ENCODE measurements at regions not wholly inside any gene's neighbourhood (a gene's known extent, or its start where the extent isn't known, plus 50 kb on each side); places are given as distances from the start of the nearest gene placed in this dataset.
"Not testable (repeated sequence)": the region's sequence is repeated elsewhere in the genome, so short reads cannot be mapped to it uniquely, and the experiment has no call there.

DNA sequence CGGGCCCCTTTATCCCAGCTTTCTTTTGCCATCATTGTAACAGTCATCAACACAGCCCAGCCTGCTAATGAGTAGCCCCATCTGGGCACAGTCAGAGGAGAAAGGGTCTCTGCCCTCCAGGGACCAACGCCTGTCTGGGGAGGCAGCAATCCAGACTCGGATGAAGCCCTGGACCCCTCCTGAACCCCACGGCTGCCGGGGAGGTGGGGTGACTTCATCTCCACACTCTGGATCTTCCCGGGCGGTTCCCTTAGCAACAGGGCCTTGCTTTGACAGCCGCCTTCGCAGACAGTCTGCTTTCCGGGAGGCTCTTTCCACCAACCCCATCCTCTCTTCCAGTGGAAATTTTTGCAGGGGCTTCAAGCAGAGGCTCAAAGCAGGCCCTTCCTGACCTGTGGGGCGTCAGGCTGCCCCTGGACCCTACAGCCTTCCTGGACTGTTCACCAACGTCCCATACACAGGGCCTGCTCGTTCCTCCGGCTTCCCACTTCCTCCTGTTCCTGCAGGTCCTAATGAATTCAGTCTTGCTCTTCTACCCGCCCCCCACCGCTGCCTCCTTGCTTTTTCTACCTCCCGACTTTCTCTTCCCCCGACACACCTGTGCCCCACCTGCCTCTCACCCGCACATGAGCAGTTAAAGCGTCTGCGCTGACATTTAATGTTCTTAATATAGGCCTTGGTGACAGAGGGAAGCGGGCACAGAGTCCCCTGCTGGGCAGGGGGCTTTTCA, 161.7 kb upstream of the MVB12B start:
- H3K27me3 ChIP-seq, result peaks cover 5% of the 10 kb centered on the region; the same call in 1 of the 2 replicates
- H3K36me3 ChIP-seq, result no peaks in the 10 kb centered on the region
- no peaks in the 10 kb centered on the region for H3K9me3 ChIP-seq (replicated peaks)
- peaks cover 7% of the 10 kb centered on the region for H3K4me1 ChIP-seq
- H3K4me3 ChIP-seq, result no peak overlapping the region
- no peak overlapping the region for H3K27ac ChIP-seq
- DNase-seq, result no peak

DNA sequence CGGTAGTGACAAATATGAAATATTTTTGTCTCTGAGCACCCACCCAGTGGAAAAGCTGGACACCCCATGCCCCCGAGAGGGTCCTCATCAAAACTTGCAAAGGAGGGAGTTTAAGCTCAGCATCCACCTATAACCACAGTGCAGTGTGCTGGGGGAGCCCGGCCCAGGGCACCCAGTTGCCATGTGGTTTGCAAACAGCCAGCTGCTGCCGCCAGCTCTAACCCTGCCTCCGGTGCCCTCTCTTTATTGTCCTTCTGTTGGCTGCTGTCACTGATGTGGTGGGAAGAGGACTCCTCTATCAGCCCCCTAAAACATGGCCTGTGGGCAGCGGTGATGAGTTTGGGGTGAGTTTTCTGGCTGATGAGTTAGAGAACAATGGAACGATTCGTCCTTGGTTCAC, 160.9 kb upstream of the MVB12B start:
- Histone ChIP-seq H3K27ac (no peak overlapping the region), H3K4me1 (peaks cover under 1% of the 10 kb centered on the region; the same call in 1 of the 2 replicates), H3K36me3 (no peaks in the 10 kb centered on the region), H3K27me3 (peaks cover 5% of the 10 kb centered on the region; the same call in 1 of the 2 replicates), H3K9me3 (replicated peaks) (no peaks in the 10 kb centered on the region), H3K4me3 (no peak overlapping the region)
- no peak for DNase-seq

DNA sequence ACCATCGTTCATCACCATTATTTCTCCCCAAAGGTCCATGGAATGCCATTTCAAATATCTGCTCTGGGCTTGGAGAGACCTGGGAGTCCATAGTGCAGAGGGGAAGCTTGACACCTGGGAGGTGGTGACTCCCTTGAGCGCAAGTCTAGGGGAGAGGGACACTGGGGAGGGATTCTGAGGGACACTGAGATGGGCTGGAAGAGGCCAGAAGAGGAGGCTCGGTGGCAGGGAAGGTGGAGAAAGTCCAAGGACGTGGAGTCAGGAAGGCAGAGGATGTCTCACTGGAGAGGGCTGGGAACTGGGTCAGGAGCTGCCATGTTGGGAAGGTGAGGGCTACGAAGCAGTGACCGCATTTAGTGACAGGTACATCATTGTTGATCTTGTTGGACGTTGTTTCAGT, 160.3 kb upstream of the MVB12B start:
- Histone ChIP-seq H3K27me3 (peaks cover 5% of the 10 kb centered on the region; the same call in 1 of the 2 replicates), H3K9me3 (replicated peaks) (no peaks in the 10 kb centered on the region), H3K4me1 (no peaks in the 10 kb centered on the region), H3K27ac (no peak overlapping the region), H3K36me3 (no peaks in the 10 kb centered on the region), H3K4me3 (no peak overlapping the region)
- no peak for DNase-seq

DNA sequence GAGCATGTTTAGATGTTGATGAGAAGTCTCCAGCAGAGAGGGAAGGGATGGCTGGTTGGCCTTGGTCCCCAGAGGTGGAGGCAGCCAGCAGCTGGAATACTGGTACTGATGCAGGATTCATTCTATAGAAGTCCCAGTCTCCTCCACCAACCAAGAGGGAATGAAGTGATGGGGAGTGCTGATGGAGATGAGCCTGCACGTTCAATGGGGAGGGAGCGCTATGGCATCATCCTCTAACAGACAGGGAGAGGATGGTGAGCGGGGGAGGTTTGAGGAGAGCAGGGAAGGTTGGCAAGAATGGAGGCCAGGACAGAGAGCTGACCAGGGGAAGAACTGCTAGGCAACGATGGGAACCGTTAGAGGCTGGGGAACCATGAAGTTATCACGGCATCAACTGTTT, 159.8 kb upstream of the MVB12B start:
- Histone ChIP-seq H3K36me3 (no peaks in the 10 kb centered on the region), H3K27me3 (peaks cover 5% of the 10 kb centered on the region; the same call in 1 of the 2 replicates), H3K4me1 (no peaks in the 10 kb centered on the region), H3K4me3 (no peak overlapping the region), H3K27ac (no peak overlapping the region), H3K9me3 (replicated peaks) (no peaks in the 10 kb centered on the region)
- no peak for DNase-seq

DNA sequence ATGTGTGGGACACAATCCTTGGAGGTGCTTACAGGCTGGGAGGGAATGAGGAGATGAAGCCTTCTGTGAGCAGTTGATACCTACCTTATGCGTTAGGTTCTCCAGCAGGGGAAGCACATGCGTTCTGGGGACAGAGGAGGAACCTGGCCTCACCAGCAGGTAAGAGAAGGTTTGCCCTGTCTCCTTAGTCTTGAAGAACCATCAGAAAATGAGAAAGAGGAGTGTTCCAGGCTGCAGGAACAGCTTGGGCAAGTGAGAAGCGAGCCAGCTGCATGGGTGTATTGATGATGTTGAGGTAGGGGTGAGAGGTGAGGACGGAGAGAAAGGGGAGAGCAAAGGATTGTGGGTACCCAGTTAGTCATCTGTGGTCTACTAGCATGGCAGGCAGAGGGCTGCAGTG, 156.9 kb upstream of the MVB12B start:
- H3K36me3 ChIP-seq, result no peaks in the 10 kb centered on the region

DNA sequence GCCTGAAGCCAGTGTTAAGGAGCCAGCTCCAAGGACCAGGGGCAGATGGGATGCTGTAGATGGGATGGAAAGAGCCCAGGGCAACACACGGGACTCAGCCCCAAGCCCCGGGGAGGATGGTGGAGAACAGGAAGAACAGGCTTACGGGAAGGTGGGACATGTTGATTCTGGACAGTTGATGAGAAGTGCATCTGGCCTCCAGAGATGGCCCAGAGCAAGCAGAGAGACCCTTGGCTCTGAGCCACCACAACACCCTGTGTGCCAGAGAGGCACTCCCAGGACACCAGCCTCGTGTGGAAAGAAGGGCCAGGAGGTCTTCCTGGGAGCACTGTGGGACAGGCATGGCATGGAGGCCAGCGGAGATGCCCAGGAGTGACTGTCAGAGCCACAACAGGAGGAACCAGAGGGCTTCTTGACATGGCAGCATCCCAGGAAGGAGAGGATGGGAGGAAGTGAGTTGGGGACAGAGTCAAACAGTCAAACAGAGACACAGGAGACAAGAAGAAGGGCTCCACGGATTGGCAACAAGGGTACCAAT, 156.3 kb upstream of the MVB12B start:
- Histone ChIP-seq H3K36me3 (no peaks in the 10 kb centered on the region), H3K4me1 (no peaks in the 10 kb centered on the region), H3K27me3 (peaks cover 5% of the 10 kb centered on the region; the same call in 1 of the 2 replicates), H3K9me3 (replicated peaks) (no peaks in the 10 kb centered on the region), H3K4me3 (no peak overlapping the region), H3K27ac (no peak overlapping the region)
- no peak for DNase-seq

More for the DNA sequence above, 156.9 kb upstream of the MVB12B start:
- Histone ChIP-seq H3K9me3 (replicated peaks) (no peaks in the 10 kb centered on the region), H3K27ac (no peak overlapping the region), H3K4me1 (no peaks in the 10 kb centered on the region), H3K27me3 (peaks cover 5% of the 10 kb centered on the region; the same call in 1 of the 2 replicates), H3K4me3 (no peak overlapping the region)
- DNase-seq, result no peak

DNA sequence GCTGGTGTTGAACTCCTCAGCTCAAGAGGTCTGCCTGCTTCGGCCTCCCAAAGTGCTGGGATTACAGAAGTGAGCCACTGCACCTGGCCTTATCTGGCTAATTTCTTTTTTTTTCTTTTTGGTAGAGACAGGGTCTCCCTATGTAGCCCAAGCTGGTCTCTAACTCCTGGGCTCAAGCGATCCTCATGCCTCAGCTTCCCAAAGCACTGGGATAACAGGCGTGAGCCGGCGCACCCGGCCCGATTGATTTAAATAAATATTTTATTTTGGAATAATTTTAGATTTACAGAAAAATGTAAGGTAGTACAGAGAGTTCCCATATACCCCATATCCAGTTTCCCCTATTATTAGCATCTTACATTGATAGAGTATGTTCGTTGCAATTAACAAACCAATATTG, 155.0 kb upstream of the MVB12B start:
- Histone ChIP-seq H3K36me3 (no peaks in the 10 kb centered on the region), H3K4me3 (no peak overlapping the region), H3K27ac (no peak overlapping the region), H3K27me3 (peaks cover 5% of the 10 kb centered on the region; the same call in 1 of the 2 replicates), H3K4me1 (no peaks in the 10 kb centered on the region), H3K9me3 (replicated peaks) (no peaks in the 10 kb centered on the region)
- no peak for DNase-seq

DNA sequence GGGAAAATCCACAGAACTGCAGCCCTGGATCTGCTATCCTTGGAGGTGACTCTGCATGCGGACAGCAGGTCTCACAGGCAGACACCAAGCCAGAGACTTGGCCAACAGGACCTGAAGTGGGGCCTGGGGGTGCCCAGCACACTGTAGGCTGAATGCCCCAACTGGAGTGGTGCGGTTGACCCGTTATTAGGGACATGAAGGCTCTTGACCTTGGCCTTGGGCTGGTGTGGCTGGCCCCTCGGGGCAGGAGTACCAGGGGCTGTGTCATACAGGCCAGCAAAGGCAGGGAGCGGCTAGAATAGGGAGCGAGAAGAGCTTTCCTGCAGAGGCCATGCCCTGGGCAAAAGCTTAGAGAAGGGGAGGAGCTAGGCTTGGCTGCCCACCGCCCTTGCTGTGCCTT, 153.2 kb upstream of the MVB12B start:
- H3K4me1 ChIP-seq, result no peaks in the 10 kb centered on the region
- H3K27me3 ChIP-seq, result 0 out of 2 replicates have a peak, but pooled peaks cover 4% of the 10 kb centered on the region
- H3K36me3 ChIP-seq, result no peaks in the 10 kb centered on the region
- no peaks in the 10 kb centered on the region for H3K9me3 ChIP-seq (replicated peaks)
- H3K4me3 ChIP-seq, result no peak overlapping the region
- H3K27ac ChIP-seq, result no peak overlapping the region
- DNase-seq, result no peak

DNA sequence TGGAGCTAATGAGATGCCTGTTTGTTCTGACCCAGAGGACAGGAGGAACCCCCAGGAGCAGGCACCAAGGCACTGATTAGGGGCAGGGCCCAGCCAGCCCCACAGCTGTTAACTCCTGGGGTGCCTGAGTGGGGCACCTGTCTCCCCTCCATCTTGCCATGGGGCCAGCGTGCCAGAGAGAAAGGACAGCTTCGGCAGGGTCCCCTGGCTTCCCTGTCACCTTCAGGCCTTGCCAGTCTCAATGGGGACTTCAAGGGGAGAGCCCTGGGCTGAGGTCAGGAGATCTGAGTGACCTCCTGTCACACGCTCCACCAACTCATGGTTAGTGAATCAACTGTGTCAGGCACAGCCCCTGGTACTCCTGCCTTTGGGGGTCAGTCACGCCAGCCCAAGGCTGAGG, 152.7 kb upstream of the MVB12B start:
- H3K27me3 ChIP-seq, result no peaks in the 10 kb centered on the region
- H3K27ac ChIP-seq, result no peak overlapping the region
- no peaks in the 10 kb centered on the region for H3K36me3 ChIP-seq
- no peaks in the 10 kb centered on the region for H3K4me1 ChIP-seq
- no peaks in the 10 kb centered on the region for H3K9me3 ChIP-seq (replicated peaks)
- no peak for DNase-seq
- no peak overlapping the region for H3K4me3 ChIP-seq

DNA sequence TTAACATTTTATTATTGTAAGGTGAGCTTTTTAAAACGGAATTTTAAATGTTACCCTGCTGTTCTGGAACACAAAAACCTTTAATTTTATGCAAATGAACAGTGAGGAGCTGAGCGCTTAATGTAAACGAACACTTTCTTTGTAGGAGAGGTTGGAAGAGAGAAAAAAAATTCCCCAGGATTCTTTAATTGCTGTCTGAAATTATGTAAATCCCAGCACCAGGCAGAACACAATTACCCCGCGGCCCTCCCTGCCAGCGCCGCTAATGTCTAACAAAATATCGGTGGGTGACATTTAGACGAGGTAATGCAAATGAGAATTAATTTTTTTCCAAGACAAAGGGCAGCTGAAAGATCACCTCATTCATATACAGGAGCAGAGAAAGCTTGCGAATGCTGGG, 143.4 kb upstream of the MVB12B start:
- Histone ChIP-seq H3K36me3 (no peaks in the 10 kb centered on the region), H3K27ac (no peak overlapping the region), H3K9me3 (replicated peaks) (no peaks in the 10 kb centered on the region), H3K4me3 (no peak overlapping the region), H3K27me3 (no peaks in the 10 kb centered on the region), H3K4me1 (no peaks in the 10 kb centered on the region)
- DNase-seq, result no peak

DNA sequence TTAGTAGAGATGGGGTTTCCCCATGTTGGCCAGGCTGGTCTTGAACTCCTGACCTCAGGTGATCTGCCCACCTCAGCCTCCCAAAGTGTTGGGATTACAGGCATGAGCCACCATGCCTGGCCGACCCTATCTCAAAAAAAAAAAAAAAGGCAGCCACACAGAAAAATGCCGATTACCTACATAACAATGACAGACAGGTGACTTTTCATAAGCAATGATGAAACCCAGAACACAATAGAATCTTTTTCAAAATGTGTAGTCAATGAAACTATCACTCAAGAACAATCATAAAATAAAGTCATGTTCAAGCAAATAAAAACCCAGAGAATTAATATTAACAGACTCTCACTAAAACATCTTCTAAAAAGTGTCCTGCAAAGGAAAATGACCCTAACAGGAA, 135.6 kb upstream of the MVB12B start:
- DNase-seq; H3K27me3 ChIP-seq; H3K27ac ChIP-seq; H3K36me3 ChIP-seq; H3K9me3 ChIP-seq (replicated peaks); H3K4me3 ChIP-seq; H3K4me1 ChIP-seq: not testable (repeated sequence)

DNA sequence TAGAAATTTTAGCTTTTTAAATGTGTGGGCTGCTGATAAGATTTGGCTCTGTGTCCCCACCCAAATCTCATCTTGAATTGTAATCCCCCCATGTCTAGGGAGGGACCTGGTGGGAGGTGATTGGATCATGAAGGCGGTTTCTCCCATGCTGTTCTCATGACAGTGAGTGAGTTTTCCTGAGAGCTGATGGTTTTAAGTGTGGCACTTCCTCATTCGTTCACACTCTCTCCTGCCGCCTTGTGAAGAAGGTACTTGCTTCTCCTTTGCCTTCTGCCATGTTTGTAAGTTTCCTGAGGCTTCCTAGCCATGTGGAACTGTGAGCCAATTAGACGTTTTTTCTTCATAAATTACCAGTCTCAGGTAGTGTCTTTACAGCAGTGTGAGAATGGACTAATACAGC, 127.8 kb upstream of the MVB12B start:
- Histone ChIP-seq H3K9me3 (replicated peaks) (peaks cover 14% of the 10 kb centered on the region), H3K27ac (no peak overlapping the region), H3K36me3 (no peaks in the 10 kb centered on the region), H3K27me3 (peaks cover 4% of the 10 kb centered on the region; the same call in 1 of the 2 replicates), H3K4me1 (no peaks in the 10 kb centered on the region; the same call in 1 of the 2 replicates), H3K4me3 (no peak overlapping the region)
- DNase-seq, result no peak

DNA sequence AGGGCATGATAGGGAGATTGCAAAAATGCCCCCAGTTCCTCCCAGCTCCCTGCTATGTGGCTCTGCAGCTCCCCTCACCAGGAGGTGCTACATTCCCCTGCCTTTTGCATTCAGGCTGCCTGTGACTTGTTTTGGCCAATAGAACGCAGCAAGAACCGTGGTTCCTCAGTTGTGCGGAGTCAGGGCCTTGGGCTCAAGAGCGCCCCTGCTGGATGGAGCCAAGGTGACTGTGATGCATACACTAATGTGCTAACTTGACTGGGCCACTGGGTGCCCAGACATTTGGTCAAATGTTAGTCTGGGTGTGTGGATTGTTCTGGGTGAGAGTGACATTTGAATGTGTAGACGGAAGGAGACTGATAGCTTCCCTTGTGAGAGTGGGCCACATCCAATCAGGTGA, 123.3 kb upstream of the MVB12B start:
- H3K36me3 ChIP-seq, result no peaks in the 10 kb centered on the region

DNA sequence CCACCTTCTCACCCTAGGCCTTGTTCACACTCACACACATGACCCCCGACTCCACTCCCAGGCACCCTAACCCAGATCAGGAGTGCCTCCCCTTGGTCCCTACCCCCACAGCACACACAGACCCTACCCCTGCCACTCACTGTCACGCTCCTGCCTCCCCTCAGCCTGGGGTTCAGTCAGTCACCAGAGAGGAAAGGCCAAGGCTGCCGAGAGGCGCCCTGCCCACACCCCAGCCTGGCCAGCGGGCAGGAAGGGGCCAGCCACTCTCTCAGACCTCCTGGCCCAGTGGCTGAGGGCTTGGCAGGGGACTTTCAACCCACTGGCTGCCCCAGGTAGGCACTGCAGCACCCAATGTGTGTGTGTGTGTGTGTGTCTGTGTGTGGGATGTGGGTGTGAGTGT, 122.4 kb upstream of the MVB12B start:
- Histone ChIP-seq H3K27me3 (no peaks in the 10 kb centered on the region), H3K4me1 (no peaks in the 10 kb centered on the region)
- DNase-seq, result no peak

More for the DNA sequence above, 123.3 kb upstream of the MVB12B start:
- Histone ChIP-seq H3K27me3 (no peaks in the 10 kb centered on the region), H3K27ac (no peak overlapping the region), H3K4me3 (no peak overlapping the region), H3K9me3 (replicated peaks) (peaks cover 14% of the 10 kb centered on the region), H3K4me1 (no peaks in the 10 kb centered on the region)
- peak in 1 of 2 experiments; percentile 31 for DNase-seq

DNA sequence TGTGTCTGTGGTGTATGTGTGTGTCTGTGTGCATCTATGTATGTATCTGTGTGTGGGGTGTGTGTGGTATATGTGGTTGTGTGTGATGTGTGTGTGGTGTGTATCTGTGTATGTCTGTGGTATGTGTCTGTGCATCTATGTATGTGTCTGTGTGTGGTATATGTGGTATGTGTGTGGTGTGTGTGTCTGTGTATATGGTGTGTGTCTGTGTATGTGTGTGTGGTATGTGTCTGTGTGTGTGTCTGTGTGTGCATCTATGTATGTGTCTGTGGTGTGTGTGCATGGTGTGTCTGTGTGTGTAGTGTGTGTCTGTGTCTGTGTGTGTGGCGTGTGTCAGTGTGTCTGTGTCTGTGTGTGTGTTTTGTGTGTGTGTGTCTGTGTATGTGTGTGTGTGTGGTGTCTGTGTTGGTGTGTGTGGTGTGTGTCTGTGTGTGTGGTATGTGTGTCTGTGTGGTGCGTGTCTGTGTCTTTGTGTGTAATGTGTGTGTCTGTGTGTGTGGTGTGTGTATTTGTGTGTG, 121.9 kb upstream of the MVB12B start:
- no peak overlapping the region for H3K27ac ChIP-seq
- peaks cover 14% of the 10 kb centered on the region for H3K9me3 ChIP-seq (replicated peaks)
- no peaks in the 10 kb centered on the region for H3K36me3 ChIP-seq
- H3K4me3 ChIP-seq, result no peak overlapping the region
- no peaks in the 10 kb centered on the region for H3K27me3 ChIP-seq
- H3K4me1 ChIP-seq, result no peaks in the 10 kb centered on the region
- DNase-seq, result no peak

More for the DNA sequence above, 122.4 kb upstream of the MVB12B start:
- Histone ChIP-seq H3K4me3 (no peak overlapping the region), H3K27ac (no peak overlapping the region), H3K36me3 (no peaks in the 10 kb centered on the region), H3K9me3 (replicated peaks) (peaks cover 14% of the 10 kb centered on the region)

Measured in SJCRH30 (cell line).